ENCODE measurements at regions not wholly inside any gene's neighbourhood (a gene's known extent, or its start where the extent isn't known, plus 50 kb on each side); places are given as distances from the start of the nearest gene placed in this dataset.

GRCh38 chr4:122053186-122053585 lies 98.9 kb upstream of the BLTP1 start:
- TF ChIP-seq, protein P1, sequence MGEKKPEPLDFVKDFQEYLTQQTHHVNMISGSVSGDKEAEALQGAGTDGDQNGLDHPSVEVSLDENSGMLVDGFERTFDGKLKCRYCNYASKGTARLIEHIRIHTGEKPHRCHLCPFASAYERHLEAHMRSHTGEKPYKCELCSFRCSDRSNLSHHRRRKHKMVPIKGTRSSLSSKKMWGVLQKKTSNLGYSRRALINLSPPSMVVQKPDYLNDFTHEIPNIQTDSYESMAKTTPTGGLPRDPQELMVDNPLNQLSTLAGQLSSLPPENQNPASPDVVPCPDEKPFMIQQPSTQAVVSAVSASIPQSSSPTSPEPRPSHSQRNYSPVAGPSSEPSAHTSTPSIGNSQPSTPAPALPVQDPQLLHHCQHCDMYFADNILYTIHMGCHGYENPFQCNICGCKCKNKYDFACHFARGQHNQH (CRISPR knock-in tag; IDR thresholded peaks at IDR 0.05) = no peak
- TF ChIP-seq RFX5 (IDR thresholded peaks at IDR 0.05; ENCODE audit: low read depth, low read length) (no peak), SIN3A (IDR thresholded peaks at IDR 0.05; ENCODE audit: borderline replicate concordance, low read depth, low read length) (no peak), GABPB1 (CRISPR knock-in tag; IDR thresholded peaks at IDR 0.05) (no peak), YY1 (IDR thresholded peaks at IDR 0.05; ENCODE audit: insufficient read depth, insufficient replicate concordance, low read depth, low read length) (no peak), FIP1L1 (IDR thresholded peaks at IDR 0.05; ENCODE audit: borderline replicate concordance, insufficient read depth, low read depth, low read length) (no peak)

Measured in HepG2 (cell line).